ENCODE measurements at regions not wholly inside any gene's neighbourhood (a gene's known extent, or its start where the extent isn't known, plus 50 kb on each side); places are given as distances from the start of the nearest gene placed in this dataset.

DNA sequence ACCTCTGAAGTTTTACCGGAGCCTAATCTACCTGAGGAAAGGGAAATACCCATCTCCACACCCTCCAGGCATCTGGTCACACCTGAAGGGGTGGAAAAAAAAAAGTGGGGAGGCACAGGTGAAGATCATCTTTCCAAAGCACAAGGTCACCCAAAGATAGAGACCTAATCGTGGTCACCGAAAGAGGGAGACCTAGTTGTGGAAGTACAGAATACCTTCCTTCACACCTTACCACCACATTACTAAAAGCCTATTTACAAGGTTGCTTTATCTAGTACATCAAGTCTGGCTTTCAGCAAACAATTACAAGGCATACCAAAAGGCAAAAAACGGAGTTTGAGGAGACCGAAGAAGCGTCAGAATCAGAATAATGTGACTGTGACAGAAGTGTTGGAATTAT is 110.0 kb upstream of the ARPP21 start:
- WGBS, 2 donors, result 86 to 93% methylated on average over 6 of the region's 6 CpGs
- no peaks in the 10 kb centered on the region for H3K9me3 ChIP-seq
- H3K36me3 ChIP-seq, result no peaks in the 10 kb centered on the region
- no peaks in the 10 kb centered on the region for H3K27me3 ChIP-seq
- H3K4me1 ChIP-seq, result no peaks in the 10 kb centered on the region
- no peak for DNase-seq
- intact Hi-C loops (cut with DNase I), result no loop called here
- no peak overlapping the region for H3K27ac ChIP-seq
- no peak for TF ChIP-seq POLR2A (IDR thresholded peaks at IDR 0.05)
- TF ChIP-seq, protein P1, sequence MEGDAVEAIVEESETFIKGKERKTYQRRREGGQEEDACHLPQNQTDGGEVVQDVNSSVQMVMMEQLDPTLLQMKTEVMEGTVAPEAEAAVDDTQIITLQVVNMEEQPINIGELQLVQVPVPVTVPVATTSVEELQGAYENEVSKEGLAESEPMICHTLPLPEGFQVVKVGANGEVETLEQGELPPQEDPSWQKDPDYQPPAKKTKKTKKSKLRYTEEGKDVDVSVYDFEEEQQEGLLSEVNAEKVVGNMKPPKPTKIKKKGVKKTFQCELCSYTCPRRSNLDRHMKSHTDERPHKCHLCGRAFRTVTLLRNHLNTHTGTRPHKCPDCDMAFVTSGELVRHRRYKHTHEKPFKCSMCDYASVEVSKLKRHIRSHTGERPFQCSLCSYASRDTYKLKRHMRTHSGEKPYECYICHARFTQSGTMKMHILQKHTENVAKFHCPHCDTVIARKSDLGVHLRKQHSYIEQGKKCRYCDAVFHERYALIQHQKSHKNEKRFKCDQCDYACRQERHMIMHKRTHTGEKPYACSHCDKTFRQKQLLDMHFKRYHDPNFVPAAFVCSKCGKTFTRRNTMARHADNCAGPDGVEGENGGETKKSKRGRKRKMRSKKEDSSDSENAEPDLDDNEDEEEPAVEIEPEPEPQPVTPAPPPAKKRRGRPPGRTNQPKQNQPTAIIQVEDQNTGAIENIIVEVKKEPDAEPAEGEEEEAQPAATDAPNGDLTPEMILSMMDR (IDR thresholded peaks at IDR 0.05), result no peak
- TF ChIP-seq POLR2AphosphoS5 (IDR thresholded peaks at IDR 0.05), result no peak
- no peak for TF ChIP-seq EP300 (IDR thresholded peaks at IDR 0.05)
- no peak overlapping the region for H3K4me3 ChIP-seq

GRCh38 chr3:35537265-35537664 is 102.1 kb upstream of the ARPP21 start:
- TF ChIP-seq, protein P1 (IDR thresholded peaks at IDR 0.05), result no peak
- TF ChIP-seq EP300 (IDR thresholded peaks at IDR 0.05) (no peak), POLR2AphosphoS5 (IDR thresholded peaks at IDR 0.05) (no peak), POLR2A (IDR thresholded peaks at IDR 0.05) (no peak)
- no peak overlapping the region for H3K4me3 ChIP-seq
- intact Hi-C loops (cut with DNase I), result no loop called here
- H3K27ac ChIP-seq, result no peak overlapping the region
- no peaks in the 10 kb centered on the region for H3K27me3 ChIP-seq
- H3K4me1 ChIP-seq, result no peaks in the 10 kb centered on the region
- WGBS, 2 donors, result 42 to 67% methylated on average over 1 of the region's 1 CpG
- H3K9me3 ChIP-seq, result no peaks in the 10 kb centered on the region
- no peaks in the 10 kb centered on the region for H3K36me3 ChIP-seq
- no peak for DNase-seq

- Histone ChIP-seq H3K9me3 (no peaks in the 10 kb centered on the region), H3K27ac (no peak overlapping the region), H3K36me3 (no peaks in the 10 kb centered on the region), H3K4me3 (no peak overlapping the region), H3K27me3 (no peaks in the 10 kb centered on the region), H3K4me1 (peaks cover 0 to 7% (median 3%) of the 10 kb centered on the region in 4 donors)
- intact Hi-C loops (cut with DNase I), result no loop called here
- no peak for DNase-seq
- TF ChIP-seq EP300 (IDR thresholded peaks at IDR 0.05), result no peak
- no peak for TF ChIP-seq POLR2A (IDR thresholded peaks at IDR 0.05)
- TF ChIP-seq POLR2AphosphoS5 (IDR thresholded peaks at IDR 0.05), result no peak
- TF ChIP-seq, protein P1 (IDR thresholded peaks at IDR 0.05), result no peak
- 31 to 48% methylated on average over 1 of the region's 1 CpG for WGBS, 2 donors
Observed at GRCh38 chr3:35544976-35545375, 94.3 kb upstream of the ARPP21 start.

DNA sequence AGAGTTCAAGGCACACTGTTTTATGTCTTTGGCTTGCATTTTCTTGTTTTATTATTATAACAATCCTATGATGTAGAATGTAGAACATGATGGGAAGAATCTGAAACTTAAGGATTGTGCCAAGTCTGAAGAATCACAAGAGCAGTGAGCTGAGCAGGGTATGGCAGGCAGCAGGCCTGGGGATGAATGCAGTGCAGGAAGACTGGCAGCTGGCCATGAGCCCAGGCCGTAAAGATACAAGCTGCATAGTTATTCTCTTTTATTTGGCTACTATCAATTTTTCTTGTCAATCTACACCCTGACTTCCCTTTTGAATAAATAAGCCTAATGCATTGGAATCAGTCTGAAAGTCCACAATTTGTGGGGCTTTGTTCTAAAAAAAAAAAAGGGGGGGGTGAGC is 89.6 kb upstream of the ARPP21 start:
- Histone ChIP-seq H3K4me3 (no peak overlapping the region), H3K27ac (no peak overlapping the region), H3K9me3 (no peaks in the 10 kb centered on the region), H3K4me1 (peaks cover 0 to 7% (median 3%) of the 10 kb centered on the region in 4 donors), H3K36me3 (no peaks in the 10 kb centered on the region), H3K27me3 (no peaks in the 10 kb centered on the region)
- DNase-seq, result no peak
- 13 to 59% methylated on average over 1 of the region's 1 CpG for WGBS, 2 donors
- intact Hi-C loops (cut with DNase I), result no loop called here
- TF ChIP-seq EP300 (IDR thresholded peaks at IDR 0.05) (no peak), POLR2A (IDR thresholded peaks at IDR 0.05) (no peak), POLR2AphosphoS5 (IDR thresholded peaks at IDR 0.05) (no peak)
- TF ChIP-seq, protein P1 (IDR thresholded peaks at IDR 0.05), result no peak

DNA sequence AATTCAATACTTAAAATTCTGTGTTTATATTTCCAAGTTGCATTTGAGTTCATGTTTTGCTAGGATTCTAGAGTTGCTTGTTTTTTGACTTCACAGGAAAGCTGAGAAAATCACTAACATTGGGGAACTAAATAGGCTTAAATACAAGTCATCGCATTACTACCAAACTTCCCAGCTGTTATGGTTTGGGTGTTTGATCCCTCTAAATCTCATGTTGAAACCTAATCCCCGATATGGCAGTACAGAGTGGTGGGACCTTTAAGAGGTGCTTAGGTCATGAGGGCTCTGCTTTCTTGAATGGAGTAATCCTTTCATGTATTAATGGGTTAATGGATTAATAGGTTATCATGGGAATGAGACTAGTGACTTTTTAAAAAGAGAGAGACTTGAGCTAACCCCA is 77.2 kb upstream of the ARPP21 start:
- intact Hi-C loops (cut with DNase I), result no loop called here
- Histone ChIP-seq H3K4me3 (no peak overlapping the region), H3K27ac (no peak overlapping the region), H3K36me3 (no peaks in the 10 kb centered on the region), H3K4me1 (no peaks in the 10 kb centered on the region), H3K27me3 (no peaks in the 10 kb centered on the region), H3K9me3 (peaks cover 0 to 6% (median 0%) of the 10 kb centered on the region in 4 donors)
- TF ChIP-seq POLR2A (IDR thresholded peaks at IDR 0.05), result no peak
- no peak for TF ChIP-seq EP300 (IDR thresholded peaks at IDR 0.05)
- no peak for TF ChIP-seq POLR2AphosphoS5 (IDR thresholded peaks at IDR 0.05)
- TF ChIP-seq, protein P1 (IDR thresholded peaks at IDR 0.05), result no peak
- no peak for DNase-seq
- 95 to 96% methylated on average over 2 of the region's 2 CpGs for WGBS, 2 donors

Data from sigmoid colon (tissue), 6 donors.